Gastroesophageal sphincter (tissue), 4 donors: ENCODE measurements at regions not wholly inside any gene's neighbourhood (a gene's known extent, or its start where the extent isn't known, plus 50 kb on each side); places are given as distances from the start of the nearest gene placed in this dataset.
"Not testable (repeated sequence)": the region's sequence is repeated elsewhere in the genome, so short reads cannot be mapped to it uniquely, and the experiment has no call there.

Experiments
- ATAC-seq: fragments of 150-250 bp; one replicate; pipeline ENCODE4 v1.9.1; 2016; ENCODE audit warnings: mild to moderate bottlenecking, moderate library complexity
- H3K27ac ChIP-seq, 4 donors: fragments of 200-600 bp; sonication (generic) in 3 of 4; 1 replicate in 3 of 4; 2 replicates in 1 of 4; pipeline ENCODE4 v1.5.1; 2016 to 2019
- H3K27me3 ChIP-seq: fragments of 200-600 bp; sonication (generic); one replicate; pipeline ENCODE4 v1.5.1; 2019
- H3K36me3 ChIP-seq, 2 donors: fragments of 200-600 bp; sonication (generic); one replicate each; pipeline ENCODE4 v1.5.1; 2019; ENCODE audit warnings: control low read depth in 1 of 2
- H3K4me1 ChIP-seq, 3 donors: fragments of 200-600 bp; sonication (generic); 1 replicate in 2 of 3; 2 replicates in 1 of 3; pipeline ENCODE4 v1.5.1; 2016 to 2019; ENCODE audit warnings: control low read depth in 2 of 3
- H3K4me3 ChIP-seq, 2 donors: fragments of 200-600 bp; sonication (generic); one replicate each; pipeline ENCODE4 v1.5.1; 2019; ENCODE audit warnings: mild to moderate bottlenecking in 1 of 2, moderate library complexity in 1 of 2
- H3K9me3 ChIP-seq, 3 donors: fragments of 200-600 bp; sonication (generic); one replicate each; pipeline ENCODE4 v1.5.1; 2017 to 2019; ENCODE audit warnings: control low read depth in 2 of 3
- CTCF ChIP-seq, 4 experiments: fragments of 200-600 bp in 2 of 4; fragments of 450-650 bp in 2 of 4; sonication (generic) in 1 of 4; IDR thresholded peaks; one replicate each; pipeline ENCODE4 v1.5.1; 2017 to 2019; ENCODE audit warnings: antibody characterized with exemption in 4 of 4, mild to moderate bottlenecking in 2 of 4, moderate library complexity in 2 of 4
- EP300 ChIP-seq: sonication (generic); formaldehyde crosslinking; IDR thresholded peaks from one replicate; pipeline ENCODE4 v1.6.1; 2017; ENCODE audit warnings: antibody characterized with exemption, mild to moderate bottlenecking
- POLR2A ChIP-seq, 2 donors: fragments of 450-650 bp; IDR thresholded peaks; one replicate each; pipeline ENCODE4 v1.6.1; 2017; ENCODE audit warnings: antibody characterized with exemption in 2 of 2, mild to moderate bottlenecking in 2 of 2, moderate library complexity in 1 of 2
- POLR2AphosphoS5 ChIP-seq: sonication (generic); formaldehyde crosslinking; IDR thresholded peaks from one replicate; pipeline ENCODE4 v1.6.1; 2017; ENCODE audit warnings: antibody characterized with exemption
- WGBS, 2 donors: methylation state at CpG; one replicate each; pipeline ENCODE4 v1.1.5; 2018; ENCODE audit warnings: low coverage in 1 of 2; 5-methylcytosine and 5-hydroxymethylcytosine counted together

GRCh38 chr12:127170226-127171180 is 1096.5 kb upstream of the TMEM132C start:
- Histone ChIP-seq H3K36me3 (no peaks in the 10 kb centered on the region), H3K4me3 (no peak overlapping the region), H3K4me1 (peaks cover 0 to 4% (median 0%) of the 10 kb centered on the region in 3 donors), H3K27ac (no peak overlapping the region), H3K27me3 (peaks cover 11% of the 10 kb centered on the region), H3K9me3 (no peaks in the 10 kb centered on the region)
- TF ChIP-seq CTCF (IDR thresholded peaks at IDR 0.05) (no peak), EP300 (no peak), POLR2A (IDR thresholded peaks at IDR 0.05) (no peak), POLR2AphosphoS5 (no peak)
- ATAC-seq = no peak
- WGBS, 2 donors = 39 to 46% methylated on average over 4 to 6 of the region's 7 CpGs

GRCh38 chr12:127172861-127173260 is 1094.1 kb upstream of the TMEM132C start:
- no peak overlapping the region for H3K27ac ChIP-seq
- ATAC-seq = no peak
- H3K36me3 ChIP-seq = no peaks in the 10 kb centered on the region
- WGBS, 2 donors = 100% methylated on average over 1 to 4 of the region's 4 CpGs
- H3K27me3 ChIP-seq = peaks cover 11% of the 10 kb centered on the region
- H3K4me1 ChIP-seq = no peaks in the 10 kb centered on the region
- TF ChIP-seq POLR2A (IDR thresholded peaks at IDR 0.05) = no peak
- no peak for TF ChIP-seq EP300
- TF ChIP-seq CTCF (IDR thresholded peaks at IDR 0.05) = no peak
- no peak for TF ChIP-seq POLR2AphosphoS5
- H3K4me3 ChIP-seq = no peak overlapping the region
- H3K9me3 ChIP-seq = peaks cover 0 to 17% (median 0%) of the 10 kb centered on the region in 3 donors

- not testable (repeated sequence) for H3K36me3 ChIP-seq, H3K4me3 ChIP-seq, H3K27ac ChIP-seq, H3K4me1 ChIP-seq, ATAC-seq
- 67 to 100% methylated on average over 1 of the region's 1 CpG for WGBS, 2 donors
- H3K27me3 ChIP-seq = peaks cover 11% of the 10 kb centered on the region
- H3K9me3 ChIP-seq = peaks cover 0 to 21% (median 0%) of the 10 kb centered on the region in 3 donors
Observed at GRCh38 chr12:127173971-127174370, 1093.0 kb upstream of the TMEM132C start.

GRCh38 chr12:127174881-127175280 is 1092.1 kb upstream of the TMEM132C start:
- Histone ChIP-seq H3K36me3 (no peaks in the 10 kb centered on the region), H3K4me1 (no peaks in the 10 kb centered on the region), H3K27me3 (peaks cover 11% of the 10 kb centered on the region), H3K9me3 (peaks cover 0 to 21% (median 0%) of the 10 kb centered on the region in 3 donors), H3K4me3 (no peak overlapping the region), H3K27ac (no peak overlapping the region)
- TF ChIP-seq POLR2AphosphoS5 (no peak), POLR2A (IDR thresholded peaks at IDR 0.05) (no peak), EP300 (no peak), CTCF (IDR thresholded peaks at IDR 0.05) (no peak)
- ATAC-seq = no peak
- WGBS, 2 donors = 30 to 53% methylated on average over 6 of the region's 6 CpGs

GRCh38 chr12:127175361-127175760 is 1091.6 kb upstream of the TMEM132C start:
- H3K36me3 ChIP-seq = no peaks in the 10 kb centered on the region
- peaks cover 0 to 21% (median 0%) of the 10 kb centered on the region in 3 donors for H3K9me3 ChIP-seq
- H3K4me3 ChIP-seq = no peak overlapping the region
- no peak for ATAC-seq
- 89% methylated on average over 3 of the region's 4 CpGs; no CpG with 5 or more reads in 1 of the 2 donors for WGBS, 2 donors
- H3K27ac ChIP-seq = no peak overlapping the region
- H3K4me1 ChIP-seq = no peaks in the 10 kb centered on the region
- H3K27me3 ChIP-seq = peaks cover 7% of the 10 kb centered on the region
- TF ChIP-seq POLR2A (IDR thresholded peaks at IDR 0.05) = no peak
- TF ChIP-seq EP300 = no peak
- no peak for TF ChIP-seq POLR2AphosphoS5
- no peak for TF ChIP-seq CTCF (IDR thresholded peaks at IDR 0.05)
